NCI-H1048 (cell line): ENCODE measurements at regions not wholly inside any gene's neighbourhood (a gene's known extent, or its start where the extent isn't known, plus 50 kb on each side); places are given as distances from the start of the nearest gene placed in this dataset.
"Not testable (repeated sequence)": the region's sequence is repeated elsewhere in the genome, so short reads cannot be mapped to it uniquely, and the experiment has no call there.

Experiments used
- DNase-seq: peaks from one replicate; lab custom pipeline; 2025; lab: John Stamatoyannopoulos, UW

DNA sequence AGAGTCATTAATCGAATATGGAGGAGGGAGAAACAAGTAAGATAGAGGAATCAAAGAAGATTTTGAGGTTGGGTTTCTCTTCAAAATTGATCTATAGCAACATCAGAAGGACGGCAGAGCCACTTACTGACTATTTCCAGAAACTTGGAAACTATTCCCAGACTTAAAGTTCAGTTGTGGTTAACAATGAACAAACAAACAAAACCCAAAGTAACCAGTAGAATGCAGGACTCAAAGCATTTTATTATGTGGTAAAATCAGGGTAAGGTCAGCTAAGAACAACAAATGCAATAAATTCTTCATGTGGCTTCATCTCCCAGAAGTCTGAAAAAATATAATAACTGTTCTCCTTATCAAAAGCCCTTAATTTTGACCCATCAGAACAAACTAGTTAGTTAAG, 54.9 kb upstream of the OSMR start:
- DNase-seq = no peak

- no peak for DNase-seq
Measured at GRCh38 chr5:38793099-38793498, 52.7 kb upstream of the OSMR start.

DNA sequence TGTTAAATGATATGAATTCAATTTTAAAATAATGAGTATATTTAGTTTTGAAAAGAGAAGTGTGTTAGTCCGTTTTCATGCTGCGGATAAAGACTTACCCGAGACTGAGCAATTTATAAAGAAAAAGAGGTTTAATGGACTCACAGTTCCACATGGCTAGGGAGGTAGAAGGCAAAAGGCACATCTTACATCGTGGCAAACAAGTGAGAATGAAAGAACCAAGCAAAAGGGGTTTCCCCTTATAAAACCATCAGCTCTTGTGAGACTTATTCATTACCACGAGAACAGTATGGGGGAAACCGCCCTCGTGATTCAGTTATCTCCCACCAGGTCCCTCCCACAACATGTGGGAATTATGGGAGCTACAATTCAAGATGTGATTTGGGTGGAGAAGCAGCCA, 51.8 kb upstream of the OSMR start:
- DNase-seq = not testable (repeated sequence)

GRCh38 chr5:38794986-38795385, 50.8 kb upstream of the OSMR start:
- DNase-seq = no peak

GRCh38 chr5:38795986-38796741, 49.6 kb upstream of the OSMR start:
- no peak for DNase-seq
